ENCODE measurements at regions not wholly inside any gene's neighbourhood (a gene's known extent, or its start where the extent isn't known, plus 50 kb on each side); places are given as distances from the start of the nearest gene placed in this dataset.

- no peak for DNase-seq
Observed at GRCh38 chr5:135234242-135234641, 164.8 kb downstream of the MACROH2A1 start.

- DNase-seq, result no peak
Observed at GRCh38 chr5:135233477-135233876, 165.6 kb downstream of the MACROH2A1 start.

GRCh38 chr5:135232958-135233357 lies 166.1 kb downstream of the MACROH2A1 start:
- no peak for DNase-seq

- DNase-seq, result no peak
Observed at GRCh38 chr5:135231289-135231688, 167.7 kb downstream of the MACROH2A1 start.

- no peak for DNase-seq
Observed at GRCh38 chr5:135230251-135230925, 168.6 kb downstream of the MACROH2A1 start.

GRCh38 chr5:135229679-135230132 lies 169.3 kb downstream of the MACROH2A1 start:
- DNase-seq, result no peak

- DNase-seq, result no peak
Observed at GRCh38 chr5:135229122-135229521, 169.9 kb downstream of the MACROH2A1 start.

- DNase-seq, result no peak
Observed at GRCh38 chr5:135228222-135228621, 170.8 kb downstream of the MACROH2A1 start.

- no peak for DNase-seq
Observed at GRCh38 chr5:135227064-135228022, 171.7 kb downstream of the MACROH2A1 start.

- no peak for DNase-seq
Observed at GRCh38 chr5:135225856-135226560, 173.0 kb downstream of the MACROH2A1 start.

GRCh38 chr5:135223891-135224625 lies 175.0 kb downstream of the MACROH2A1 start:
- no peak for DNase-seq

GRCh38 chr5:135223404-135223803 lies 175.6 kb downstream of the MACROH2A1 start:
- no peak for DNase-seq

GRCh38 chr5:135222771-135223170 lies 176.3 kb downstream of the MACROH2A1 start:
- no peak for DNase-seq

- DNase-seq, result no peak
Observed at GRCh38 chr5:135222171-135222681, 176.8 kb downstream of the MACROH2A1 start.

- no peak for DNase-seq
Observed at GRCh38 chr5:135221696-135222095, 177.3 kb downstream of the MACROH2A1 start.

GRCh38 chr5:135221187-135221473 lies 177.9 kb downstream of the MACROH2A1 start:
- DNase-seq, result no peak

- no peak for DNase-seq
Observed at GRCh38 chr5:135220394-135221186, 178.4 kb downstream of the MACROH2A1 start.

GRCh38 chr5:135219868-135220267 lies 179.2 kb downstream of the MACROH2A1 start:
- no peak for DNase-seq

GRCh38 chr5:135218790-135219568 lies 180.1 kb downstream of the MACROH2A1 start:
- DNase-seq, result no peak

- DNase-seq, result no peak
Observed at GRCh38 chr5:135218486-135218755, 180.6 kb downstream of the MACROH2A1 start.

All from activated CD4-positive, alpha-beta T cell treated with anti-CD3 and anti-CD28 coated beads, Interleukin-2, amount 50 U/mL, for 48 hours (primary cell).